ENCODE measurements at regions not wholly inside any gene's neighbourhood (a gene's known extent, or its start where the extent isn't known, plus 50 kb on each side); places are given as distances from the start of the nearest gene placed in this dataset.

DNA sequence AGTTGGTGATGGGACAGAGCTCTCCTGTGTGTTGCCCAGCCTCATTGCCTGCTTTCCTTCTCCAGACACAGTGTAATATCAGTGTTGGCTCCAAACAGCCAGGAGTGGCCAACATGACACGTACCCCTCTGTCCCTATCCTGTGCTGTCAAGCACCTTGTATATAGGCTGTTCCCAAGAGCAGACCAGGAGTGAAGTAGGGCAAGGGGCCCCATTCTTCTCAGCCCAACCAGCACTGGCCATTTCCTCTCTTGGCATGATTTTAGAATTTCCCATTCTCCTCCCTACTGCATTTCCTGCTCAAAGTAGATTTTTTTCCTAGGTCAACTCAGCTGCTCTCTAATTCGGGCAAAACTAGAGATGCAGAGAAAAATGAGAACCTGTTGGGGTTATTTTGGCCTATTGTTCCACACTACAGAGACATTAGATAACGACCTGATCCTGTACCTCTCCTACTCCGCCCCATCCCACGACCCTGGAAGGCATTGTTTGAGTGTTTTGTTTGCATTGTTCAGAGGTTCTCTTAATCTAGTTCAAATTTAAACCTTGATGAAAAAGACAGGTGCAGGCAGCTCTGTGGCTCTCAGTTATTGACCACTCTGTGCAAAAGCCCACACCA lies 95.6 kb downstream of the RASSF10 start:
- no peak for DNase-seq

DNA sequence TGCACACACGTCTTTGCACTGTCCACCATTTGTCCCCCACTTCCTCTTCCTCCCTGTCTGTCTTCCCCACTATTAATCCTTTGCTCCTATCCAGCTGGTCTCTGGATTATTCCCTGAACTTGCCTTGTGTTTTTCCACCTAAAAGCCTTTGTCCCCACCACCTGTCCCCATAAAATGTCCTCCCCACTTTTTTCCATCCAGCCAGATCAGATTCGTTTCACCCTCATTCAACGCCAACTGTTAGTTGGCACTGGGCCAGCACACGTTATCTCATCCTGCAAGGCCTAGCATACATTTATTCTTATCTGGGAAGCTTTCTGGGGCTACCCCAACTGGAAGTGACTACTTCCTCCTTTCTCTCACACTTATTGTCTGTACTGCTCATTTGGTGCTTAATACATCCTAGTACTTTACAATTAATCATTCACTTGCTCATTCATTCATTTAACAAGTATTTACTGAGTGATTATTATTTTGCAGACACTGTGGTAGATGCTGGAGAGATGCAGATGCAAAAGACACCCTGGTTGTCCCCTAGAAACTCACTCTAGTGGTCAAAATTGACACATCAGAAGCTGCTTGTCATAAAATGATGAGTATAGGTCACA lies 96.2 kb downstream of the RASSF10 start:
- DNase-seq: no peak

DNA sequence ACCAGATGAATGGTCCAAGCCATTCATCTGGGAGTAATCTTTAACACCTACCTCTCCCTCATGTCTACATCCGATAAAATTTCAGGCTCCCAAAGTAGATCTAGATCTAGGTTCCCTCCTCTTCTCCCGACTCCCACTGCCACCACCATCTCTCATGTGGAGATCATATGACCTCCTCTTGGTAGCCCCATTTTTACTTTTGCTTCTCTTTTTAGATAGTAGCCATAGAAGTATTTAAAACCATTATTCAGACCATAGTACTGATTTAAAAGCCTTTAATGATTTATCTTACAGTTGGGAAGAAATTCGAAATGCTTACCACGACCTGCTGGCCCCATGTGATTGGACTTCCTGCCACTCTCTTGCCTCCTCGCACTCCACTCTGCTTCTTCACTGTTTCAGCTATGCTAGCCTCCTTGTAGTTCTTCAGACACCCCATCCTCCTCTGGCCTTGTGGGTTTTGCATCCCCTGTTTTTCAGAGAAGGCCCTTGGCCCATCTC lies 98.5 kb downstream of the RASSF10 start:
- DNase-seq: no peak

DNA sequence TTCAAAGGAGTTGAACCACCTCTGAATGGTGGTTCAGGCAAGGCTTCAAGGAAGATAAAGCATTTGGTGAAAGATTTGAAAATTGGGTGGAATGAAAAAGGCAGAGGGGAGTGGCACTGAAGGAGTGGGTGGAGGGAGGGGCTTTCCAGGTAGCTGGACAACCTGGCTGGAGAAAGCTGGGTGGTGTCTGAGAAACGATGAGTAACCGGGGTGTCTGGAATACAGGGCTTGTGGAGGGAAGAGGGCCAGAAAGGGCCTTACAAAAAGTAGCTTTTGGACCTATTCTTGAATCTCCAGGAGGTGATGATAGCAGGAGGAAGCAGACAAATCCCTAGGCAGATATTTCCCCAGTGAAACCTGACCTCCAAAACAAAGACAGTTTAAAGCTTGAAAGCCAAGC lies 99.3 kb downstream of the RASSF10 start:
- no peak for DNase-seq

DNA sequence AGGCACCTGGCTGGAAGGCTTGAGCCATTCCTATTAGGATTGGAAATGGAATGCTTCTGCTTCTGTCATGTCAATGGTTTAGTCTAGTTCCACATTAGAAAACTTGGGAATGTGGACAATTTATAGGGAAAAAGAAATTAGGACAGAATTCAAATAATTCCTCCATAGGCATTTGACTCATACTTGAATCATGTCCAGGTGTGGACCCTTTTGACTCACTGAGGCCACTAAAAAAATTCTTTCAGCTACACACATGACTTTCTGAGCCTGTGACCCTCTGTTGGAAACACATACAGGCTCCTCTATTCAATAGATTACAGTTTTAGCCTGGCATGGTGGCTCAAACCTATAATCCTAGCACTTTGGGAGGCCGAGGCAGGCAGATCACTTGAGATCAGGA lies 100.5 kb downstream of the RASSF10 start:
- no peak for DNase-seq

DNA sequence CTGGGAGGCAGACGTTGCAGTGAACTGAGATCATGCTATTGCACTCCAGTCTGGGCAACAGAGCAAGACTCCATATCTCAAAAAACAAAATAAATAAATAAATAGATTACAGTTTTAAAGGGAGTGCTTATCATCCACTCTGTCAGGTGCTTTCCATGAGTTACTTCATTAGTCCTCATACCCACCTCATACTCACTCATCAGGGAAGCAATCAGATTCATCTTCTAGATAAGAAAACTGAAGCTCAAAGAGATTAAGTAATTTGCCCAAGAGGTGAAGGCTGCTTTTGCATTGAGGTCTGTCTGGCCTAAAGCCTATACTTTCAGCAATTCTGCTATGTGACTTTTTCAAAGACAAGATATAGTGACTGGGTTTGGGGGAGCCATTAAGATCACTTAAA lies 101.0 kb downstream of the RASSF10 start:
- DNase-seq: no peak

DNA sequence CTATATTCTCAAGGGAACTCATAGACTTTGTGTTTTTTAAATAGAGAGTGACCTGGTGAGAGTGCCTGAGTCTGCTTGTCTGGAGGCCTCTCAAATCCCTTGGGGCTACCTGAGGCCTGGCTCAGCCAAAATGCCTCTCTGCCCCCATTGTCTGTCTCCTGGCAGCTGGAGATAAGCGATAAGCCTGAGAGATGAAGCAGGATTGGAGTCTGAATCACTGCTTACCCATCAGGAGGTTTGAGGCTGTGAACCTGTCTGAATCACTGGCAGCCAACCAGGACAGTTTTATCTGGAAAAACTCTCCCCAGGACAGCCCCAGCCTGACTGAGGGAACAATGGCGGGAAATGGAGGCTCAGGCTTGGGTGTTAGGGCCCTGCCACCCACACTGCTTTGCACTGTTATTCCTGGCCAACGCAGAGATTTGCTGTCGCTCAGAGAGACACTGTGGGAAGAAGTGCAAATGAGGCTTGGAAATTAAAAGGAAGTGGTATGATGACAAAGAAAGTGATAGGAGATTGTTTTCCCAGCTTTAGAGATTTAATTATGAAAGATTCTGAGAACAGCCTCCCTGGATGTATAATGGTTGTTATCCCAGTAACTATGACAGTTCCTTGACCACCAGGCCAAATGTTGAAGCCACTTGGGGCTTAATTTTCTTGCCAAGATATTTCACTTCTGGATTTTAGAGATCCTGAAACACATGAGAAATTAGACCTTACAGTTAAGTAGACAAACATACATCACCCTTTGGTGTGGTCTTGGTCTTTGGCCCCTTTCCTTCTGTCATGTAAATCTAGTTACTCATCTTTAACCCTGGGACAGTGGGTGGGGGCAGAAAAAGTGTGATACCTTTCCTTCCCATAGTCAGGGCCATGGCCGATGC lies 102.1 kb downstream of the RASSF10 start:
- no peak for DNase-seq

DNA sequence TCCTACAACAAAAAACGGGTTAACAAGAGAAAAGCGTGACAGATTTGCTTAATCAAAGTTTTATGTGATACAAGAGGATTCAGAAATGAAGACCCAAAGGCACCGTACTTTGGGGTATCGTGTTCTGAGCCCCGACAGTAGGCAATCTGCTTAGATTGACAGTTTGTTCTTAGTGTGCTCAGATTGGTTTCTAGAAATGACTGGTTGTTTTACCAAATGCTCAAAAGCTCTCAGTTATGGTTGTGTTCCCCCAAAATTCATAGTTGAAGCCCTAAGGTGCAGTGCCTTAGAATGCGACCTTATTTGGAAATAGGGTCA lies 102.7 kb downstream of the RASSF10 start:
- DNase-seq: no peak

DNA sequence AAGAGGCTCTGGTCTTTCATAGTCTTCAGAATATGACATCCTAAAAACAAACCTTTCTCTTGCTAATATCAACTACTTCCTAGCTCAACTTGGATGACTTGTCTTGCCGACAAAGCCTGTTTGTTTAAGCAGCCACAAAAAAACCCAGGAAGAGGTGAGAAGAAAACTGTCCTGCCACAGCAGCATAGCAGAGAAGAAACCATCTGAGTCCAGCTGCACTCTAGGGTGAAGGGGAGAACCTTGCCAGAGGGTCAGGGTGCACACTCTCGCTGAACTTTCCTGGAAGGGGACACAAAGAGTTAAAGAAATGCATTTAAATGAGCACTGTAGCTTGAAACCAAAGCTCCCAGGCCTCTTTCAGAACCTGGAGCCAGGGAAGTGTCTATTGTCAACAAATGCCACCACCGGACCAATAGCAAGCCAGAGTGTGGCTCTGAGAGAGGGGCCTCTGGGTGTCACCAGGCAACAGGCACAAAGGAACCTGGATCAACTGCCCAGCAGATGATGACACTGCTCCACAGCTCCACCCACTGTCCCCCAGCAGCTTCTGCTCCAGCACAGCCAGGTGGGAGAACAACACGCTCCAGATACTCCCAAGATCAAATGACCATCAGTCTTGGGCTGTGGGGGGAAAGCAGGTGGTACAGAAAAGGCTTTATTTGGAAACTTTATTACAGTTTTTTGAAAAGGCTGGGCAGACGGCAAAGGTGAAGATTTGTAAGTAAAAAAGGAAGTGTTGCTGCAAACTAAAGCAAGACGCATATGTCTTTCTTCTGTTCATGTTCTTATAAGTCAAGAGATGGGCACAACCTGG lies 105.7 kb downstream of the RASSF10 start:
- DNase-seq: peak in 22 of 51 donors; percentile 3 to 52 (median 16)

DNA sequence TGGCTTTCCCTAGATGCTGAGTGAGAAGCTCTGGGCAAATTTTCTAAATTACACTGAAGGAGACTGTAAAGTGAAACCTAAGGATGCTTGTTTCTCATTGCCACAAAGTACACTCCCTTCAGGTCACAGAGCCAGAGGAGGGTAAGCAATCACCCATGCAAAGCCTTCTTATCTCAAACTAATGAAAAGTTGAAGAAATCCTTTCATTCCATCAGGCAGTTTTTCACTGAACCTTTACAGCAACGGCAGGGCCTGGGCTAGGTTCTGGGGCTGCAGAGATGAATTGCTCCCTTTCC lies 106.2 kb downstream of the RASSF10 start:
- no peak for DNase-seq

DNA sequence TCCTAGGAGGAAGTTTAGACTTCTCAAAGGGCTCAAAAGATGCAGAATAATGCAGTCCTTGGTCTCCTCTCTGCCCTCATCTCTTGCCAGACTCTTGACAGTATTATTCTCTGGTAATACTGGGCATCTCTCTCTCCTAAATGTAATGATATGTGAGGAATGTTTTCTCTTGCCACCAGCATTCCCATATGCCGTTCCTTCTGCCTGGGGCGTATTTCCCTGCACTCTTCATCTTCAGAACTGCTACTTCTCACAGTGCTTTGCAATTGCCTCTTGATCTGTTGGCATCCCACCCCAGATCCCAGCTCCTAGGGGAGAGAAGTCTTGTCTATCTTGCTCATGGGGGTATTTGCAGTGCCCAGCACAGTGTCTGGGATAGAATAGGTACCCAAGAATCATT lies 107.4 kb downstream of the RASSF10 start:
- no peak for DNase-seq

DNA sequence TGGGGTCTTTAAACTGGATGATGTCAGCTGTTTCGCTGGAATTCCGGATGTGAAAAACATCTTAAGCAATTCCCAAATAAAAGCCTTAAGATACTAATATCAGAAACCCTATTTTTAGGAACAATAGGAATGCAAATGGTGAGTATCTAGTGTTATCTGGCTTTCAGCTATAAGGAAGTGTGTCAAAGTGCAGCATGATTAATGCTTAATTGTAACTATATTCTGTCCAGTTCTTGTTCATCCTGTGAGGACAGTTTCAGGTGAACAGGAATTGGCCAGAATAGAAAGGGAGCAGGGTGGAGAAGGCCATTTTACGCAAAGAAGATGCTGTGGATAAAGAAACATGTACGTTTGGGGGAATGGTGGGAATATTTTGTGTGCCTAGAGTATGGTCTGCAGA lies 108.2 kb downstream of the RASSF10 start:
- DNase-seq: no peak

DNA sequence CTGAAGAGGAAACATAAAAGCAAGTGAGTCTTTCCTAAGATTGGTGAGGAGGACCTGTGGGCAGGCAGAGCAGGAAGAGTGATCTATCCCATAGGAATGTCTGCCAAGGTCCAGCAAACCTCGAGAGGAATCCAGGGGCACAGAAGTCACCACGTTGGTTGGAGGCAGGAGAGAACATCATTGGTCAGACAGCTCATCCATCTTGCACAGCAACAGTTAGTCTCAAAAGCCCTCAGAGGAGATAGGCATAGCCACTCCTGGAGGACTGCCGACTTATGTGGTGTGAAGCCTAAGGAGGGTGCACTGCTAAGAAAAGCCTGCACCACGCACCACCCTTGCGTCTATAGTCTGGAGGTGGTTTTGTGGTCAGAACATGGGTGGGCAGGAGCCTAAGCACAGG lies 109.1 kb downstream of the RASSF10 start:
- no peak for DNase-seq

DNA sequence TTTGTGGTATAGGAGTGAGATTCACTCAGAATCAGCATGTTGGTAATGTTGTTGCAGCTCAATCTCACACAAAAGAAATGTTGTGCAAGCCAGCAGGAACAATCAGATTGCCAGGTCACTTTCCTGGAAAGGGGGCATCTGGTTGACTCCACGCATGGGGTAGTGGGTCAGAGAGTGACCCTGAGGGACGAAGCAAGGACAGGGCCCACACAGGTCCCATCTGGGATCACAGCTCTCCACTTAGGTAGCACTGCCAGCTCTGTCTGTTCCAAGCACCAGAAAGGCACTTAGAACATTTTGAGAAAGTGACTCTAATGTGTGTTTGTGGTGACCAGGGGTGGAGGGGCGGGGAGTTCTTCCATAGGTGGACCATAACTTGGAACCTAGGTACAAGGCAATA lies 109.5 kb downstream of the RASSF10 start:
- no peak for DNase-seq

DNA sequence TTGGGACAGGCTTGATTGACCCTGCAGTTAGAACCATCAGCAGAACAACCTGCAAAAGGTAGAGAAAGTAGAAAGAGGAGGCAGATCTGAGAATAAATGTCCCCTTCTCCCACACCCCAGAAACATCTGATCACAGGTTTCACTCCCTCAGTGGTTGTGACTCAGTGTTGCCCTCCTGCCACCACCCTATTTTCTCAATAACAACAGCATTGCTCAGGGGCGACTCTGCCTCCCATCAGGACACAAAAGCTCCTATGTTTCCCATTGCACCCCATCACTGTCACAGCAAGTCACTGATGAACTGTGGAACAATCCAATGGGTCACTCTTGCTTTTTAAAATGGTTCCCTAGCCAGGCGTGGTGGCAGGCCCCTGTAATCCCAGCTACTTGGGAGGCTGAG lies 110.2 kb downstream of the RASSF10 start:
- no peak for DNase-seq

DNA sequence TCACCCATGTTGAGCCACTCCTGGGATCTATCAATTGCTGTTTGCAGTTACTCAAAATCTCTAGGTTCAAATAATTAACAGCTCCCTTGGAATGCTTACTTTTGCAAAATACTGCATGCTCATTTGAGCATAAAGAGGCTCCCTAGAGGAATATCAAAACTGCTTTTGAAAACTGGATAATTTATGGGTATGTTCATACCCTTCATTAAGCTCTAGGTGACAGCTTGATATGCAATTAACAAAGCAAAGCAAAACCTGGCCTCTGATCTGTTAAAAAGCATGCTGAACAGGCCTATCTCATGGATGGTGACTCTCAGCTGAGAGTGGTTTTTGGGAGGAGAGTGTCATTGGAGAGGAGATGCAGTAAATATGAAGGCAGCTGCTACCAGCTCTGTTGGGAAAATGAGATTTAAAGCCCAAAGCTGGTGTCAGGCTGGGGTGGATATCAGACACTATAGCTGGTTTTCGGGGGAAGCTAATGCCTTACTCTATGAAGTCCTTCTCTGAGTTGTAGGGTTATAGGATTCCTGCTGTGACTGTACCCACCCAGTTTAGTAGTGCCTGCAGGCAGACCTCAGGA lies 110.9 kb downstream of the RASSF10 start:
- no peak for DNase-seq

DNA sequence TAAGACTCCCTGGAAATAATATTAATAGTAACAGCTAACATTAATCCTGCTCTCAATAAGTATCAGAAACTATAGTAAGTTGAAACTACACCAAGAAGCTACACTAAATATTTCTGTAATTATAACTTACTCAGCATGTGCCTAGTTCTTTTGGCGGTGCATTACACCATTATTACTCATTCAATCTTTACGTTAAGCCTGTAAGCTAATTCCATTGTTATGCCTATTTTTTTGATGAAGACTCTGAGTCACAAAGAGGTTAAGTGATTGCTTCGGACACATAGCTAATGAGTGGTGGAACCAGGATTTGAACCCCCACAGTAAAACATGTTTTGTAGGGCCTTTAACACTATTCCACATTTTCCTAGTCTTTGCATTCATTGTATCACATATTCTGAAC lies 111.6 kb downstream of the RASSF10 start:
- no peak for DNase-seq

DNA sequence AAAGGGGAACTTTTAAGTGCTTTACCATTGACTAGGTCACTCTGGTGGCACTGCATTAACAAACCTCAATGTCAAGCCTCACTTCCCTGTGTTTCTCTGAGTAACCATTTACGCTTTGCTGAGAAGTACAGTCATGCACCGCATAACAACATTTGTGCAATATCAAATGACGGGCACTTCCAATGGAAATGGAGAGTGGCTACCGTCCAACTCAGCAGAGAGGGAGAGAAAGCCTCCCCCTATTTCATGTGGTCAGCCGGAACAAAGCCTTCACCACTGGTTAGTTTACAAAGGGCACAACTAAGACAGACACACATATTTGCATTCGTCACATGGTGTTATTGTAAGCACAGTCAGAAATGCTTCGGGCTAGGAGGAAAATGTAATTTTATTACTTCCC lies 117.3 kb downstream of the RASSF10 start:
- no peak for DNase-seq

DNA sequence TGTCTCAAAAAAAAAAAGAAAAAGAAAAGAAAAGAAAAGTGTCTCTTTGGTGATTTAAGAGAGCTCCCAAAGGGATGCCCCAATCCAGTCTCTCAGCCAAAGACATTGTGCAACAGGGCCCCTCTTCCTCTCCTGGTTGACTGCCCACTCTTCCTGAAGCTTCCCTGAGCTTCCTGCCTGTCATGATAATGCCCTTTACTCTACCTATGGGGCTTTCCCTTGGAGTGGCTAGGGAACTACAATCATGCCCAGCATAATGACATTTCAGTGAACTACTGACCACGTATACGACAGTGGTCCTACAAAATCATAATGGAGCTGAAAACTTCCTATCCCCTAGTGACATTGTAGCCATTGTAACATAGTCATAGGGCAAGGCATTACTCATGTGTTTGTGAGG lies 118.0 kb downstream of the RASSF10 start:
- no peak for DNase-seq

DNA sequence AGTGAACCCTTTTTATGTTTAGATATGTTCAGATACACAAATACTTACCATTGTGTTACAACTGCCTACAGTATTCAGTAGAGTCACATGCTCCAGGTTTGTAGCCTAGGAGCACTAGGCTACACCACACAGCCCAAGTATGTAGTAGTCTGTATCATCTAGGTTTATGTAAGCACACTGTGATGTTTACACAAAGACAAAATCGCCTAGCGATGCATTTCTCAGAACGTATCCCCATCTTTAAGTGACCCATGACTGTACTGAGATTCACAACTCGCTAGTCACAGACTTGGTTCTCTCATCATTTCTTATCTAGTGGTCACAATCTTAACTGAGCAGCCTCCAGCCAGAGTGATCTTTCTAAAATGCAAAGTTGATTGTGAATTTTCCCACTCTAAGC lies 119.2 kb downstream of the RASSF10 start:
- DNase-seq: no peak

DNA sequence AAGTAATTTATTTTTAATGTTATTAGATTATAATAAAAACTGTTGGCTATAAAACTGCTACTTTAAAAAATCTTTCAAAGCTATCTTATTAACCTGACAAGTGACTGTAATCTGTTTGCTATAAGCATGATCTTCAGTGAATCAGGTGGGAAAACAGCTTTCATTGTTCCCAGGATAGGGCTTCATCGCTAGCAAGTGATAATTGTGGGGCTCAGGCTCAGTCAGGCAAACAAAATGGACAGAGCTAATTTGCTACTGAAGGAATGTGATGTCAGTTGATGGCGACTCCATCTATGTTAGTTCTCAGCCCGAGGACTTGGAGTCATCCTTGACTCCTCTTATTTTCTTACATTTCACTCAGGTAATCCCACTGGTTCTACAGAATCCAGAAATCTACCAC lies 125.0 kb downstream of the RASSF10 start:
- no peak for DNase-seq

DNA sequence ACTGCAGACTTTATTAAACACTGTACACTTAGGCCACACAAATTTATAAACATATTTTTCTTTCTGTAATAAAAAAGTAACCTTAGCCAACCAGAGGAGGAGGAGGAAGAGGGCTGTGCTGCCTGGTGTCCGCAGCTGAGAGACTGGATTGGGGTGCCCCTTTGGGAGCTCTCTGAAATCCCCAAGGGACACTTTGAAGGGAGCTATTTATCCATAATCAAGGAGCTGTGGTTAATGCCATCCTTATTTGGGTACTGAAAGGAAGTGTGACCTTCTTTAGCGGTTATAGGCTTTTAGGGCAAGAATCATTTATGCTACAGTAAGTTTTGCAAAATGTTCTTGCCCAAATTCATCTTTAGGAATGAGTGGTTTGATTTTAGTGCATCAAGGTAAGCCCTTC lies 125.8 kb downstream of the RASSF10 start:
- DNase-seq: peak in 1 of 51 donors; percentile 42

Data from hypothalamus (tissue), 51 donors.